H1 (cell line): ENCODE measurements at regions not wholly inside any gene's neighbourhood (a gene's known extent, or its start where the extent isn't known, plus 50 kb on each side); places are given as distances from the start of the nearest gene placed in this dataset.

Source experiments
- CTCF ChIA-PET: fragments of 300-600 bp; sonication (Branson Sonifier 250); formaldehyde crosslinking; loops from one replicate; lab custom pipeline; 2021; ENCODE audit not compliant: partially characterized antibody; lab: Charles Lee
- POLR2A ChIA-PET: fragments of 300-600 bp; sonication (Branson Sonifier 250); formaldehyde crosslinking; loops from one replicate; lab custom pipeline; 2021; ENCODE audit warnings: inconsistent platforms; ENCODE audit not compliant: partially characterized antibody; lab: Charles Lee
- DNase-seq, 2 experiments: peaks; one replicate each; pipeline versions ENCODE4 v3.0.0 to v3.0.0-alpha.2; 2010 to 2022; ENCODE audit warnings: low spot score in 2 of 2, low read depth in 1 of 2, mixed read lengths in 1 of 2
- FAIRE-seq: peaks from 2 replicates; lab custom pipeline; 2011; peaks lifted over from hg19 to GRCh38; lab: Jason Lieb, UNC
- H2AFZ ChIP-seq: 2 replicates; pipeline ENCODE4 v1.8.1; 2012; ENCODE audit warnings: low read length, inconsistent platforms
- H2AK5ac ChIP-seq: 2 replicates; pipeline ENCODE4 v1.6.1; 2013; ENCODE audit warnings: low read depth, low read length
- H2BK120ac ChIP-seq: replicated peaks from 2 replicates; pipeline ENCODE3; 2013; ENCODE audit warnings: low read depth, low read length, inconsistent platforms
- H2BK12ac ChIP-seq: 2 replicates; pipeline ENCODE4 v1.6.1; 2013; ENCODE audit warnings: low read depth, low read length
- H2BK15ac ChIP-seq: 2 replicates; pipeline ENCODE4 v1.6.1; 2013; ENCODE audit warnings: low read length
- H2BK20ac ChIP-seq: 2 replicates; pipeline ENCODE4 v1.6.1; 2013; ENCODE audit warnings: low read length
- H2BK5ac ChIP-seq: 2 replicates; pipeline ENCODE4 v1.6.1; 2013; ENCODE audit warnings: low read depth, low read length
- H3K14ac ChIP-seq: 2 replicates; pipeline ENCODE4 v1.6.1; 2013; ENCODE audit warnings: inconsistent platforms; ENCODE audit not compliant: insufficient read length
- H3K18ac ChIP-seq: 2 replicates; pipeline ENCODE4 v1.6.1; 2013; ENCODE audit warnings: low read length; ENCODE audit errors: extremely low read depth
- H3K23ac ChIP-seq: 2 replicates; pipeline ENCODE4 v1.6.1; 2013; ENCODE audit warnings: inconsistent platforms; ENCODE audit not compliant: insufficient read length
- H3K23me2 ChIP-seq: 2 replicates; pipeline ENCODE4 v1.6.1; 2013; ENCODE audit warnings: low read depth, low read length
- H3K27ac ChIP-seq: 2 replicates; pipeline ENCODE4 v1.6.1; 2011; ENCODE audit warnings: low read depth, low read length, inconsistent platforms
- H3K27me3 ChIP-seq, 4 experiments: replicated peaks in 1 of 4; 1 replicate in 1 of 4; 2 replicates in 3 of 4; pipeline versions ENCODE4 v1.6.1 to v1.8.1; 2011 to 2013; ENCODE audit warnings: low read length in 3 of 4, mild to moderate bottlenecking in 3 of 4, inconsistent platforms in 2 of 4, mixed read lengths in 2 of 4, moderate library complexity in 1 of 4; ENCODE audit not compliant: control insufficient read depth in 3 of 4, insufficient read depth in 3 of 4; ENCODE audit errors: extremely low read depth in 1 of 4
- H3K36me3 ChIP-seq, 4 experiments: 2 replicates each; pipeline versions ENCODE4 v1.6.1 to v1.8.1; 2011 to 2013; ENCODE audit warnings: mild to moderate bottlenecking in 4 of 4, low read length in 3 of 4, moderate library complexity in 2 of 4, control low read depth in 1 of 4, inconsistent platforms in 1 of 4; ENCODE audit not compliant: insufficient read depth in 4 of 4, control insufficient read depth in 2 of 4
- H3K4ac ChIP-seq: replicated peaks from 2 replicates; pipeline ENCODE3; 2013; ENCODE audit warnings: low read length, low read depth, mixed read lengths, inconsistent platforms; ENCODE audit not compliant: insufficient read length
- H3K4me1 ChIP-seq, 4 experiments: replicated peaks in 1 of 4; 1 replicate in 1 of 4; 2 replicates in 3 of 4; pipeline versions ENCODE4 v1.6.1 to v1.8.1; 2011 to 2013; ENCODE audit warnings: low read length in 3 of 4, inconsistent platforms in 2 of 4, mixed read lengths in 1 of 4; ENCODE audit not compliant: insufficient read depth in 4 of 4, control insufficient read depth in 3 of 4
- H3K4me2 ChIP-seq, 2 experiments: 2 replicates each; pipeline versions ENCODE4 v1.6.1 to v1.8.1; 2011 to 2013; ENCODE audit warnings: low read depth in 2 of 2, low read length in 2 of 2, control low read depth in 1 of 2, inconsistent platforms in 1 of 2, mild to moderate bottlenecking in 1 of 2; ENCODE audit not compliant: insufficient read depth in 1 of 2
- H3K4me3 ChIP-seq, 4 experiments: fragments of 200-600, 300-600 bp in 1 of 4; sonication (generic), shearing (Covaris generic), sonication (Bioruptor Twin) in 1 of 4; 2 replicates each; pipeline versions ENCODE4 v1.5.1 to v1.8.1; 2011 to 2016; ENCODE audit warnings: low read length in 4 of 4, low read depth in 3 of 4, control low read depth in 2 of 4, inconsistent platforms in 2 of 4, mild to moderate bottlenecking in 2 of 4, mixed read lengths in 1 of 4, moderate library complexity in 1 of 4; ENCODE audit not compliant: insufficient read depth in 2 of 4; ENCODE audit errors: extremely low read depth in 1 of 4
- H3K56ac ChIP-seq: replicated peaks from 2 replicates; pipeline ENCODE3; 2013; ENCODE audit warnings: low read depth, mild to moderate bottlenecking, mixed read lengths, low read length, inconsistent platforms; ENCODE audit not compliant: insufficient read length
- H3K79me1 ChIP-seq: 2 replicates; pipeline ENCODE4 v1.6.1; 2013; ENCODE audit warnings: low read depth, low read length, control low read depth
- H3K79me2 ChIP-seq, 2 experiments: 2 replicates each; pipeline versions ENCODE4 v1.6.1 to v1.8.1; 2012 to 2013; ENCODE audit warnings: low read length in 2 of 2, mild to moderate bottlenecking in 2 of 2, inconsistent platforms in 1 of 2; ENCODE audit not compliant: insufficient read depth in 2 of 2, control insufficient read depth in 1 of 2
- H3K9ac ChIP-seq, 4 experiments: replicated peaks in 1 of 4; 1 replicate in 1 of 4; 2 replicates in 3 of 4; pipeline versions ENCODE4 v1.6.1 to v1.8.1; 2011 to 2013; ENCODE audit warnings: low read depth in 3 of 4, low read length in 3 of 4, control low read depth in 2 of 4, mild to moderate bottlenecking in 2 of 4, moderate library complexity in 2 of 4, inconsistent platforms in 1 of 4; ENCODE audit errors: extremely low read depth in 1 of 4
- H3K9me3 ChIP-seq, 2 experiments: 2 replicates each; pipeline versions ENCODE4 v1.6.1 to v1.8.1; 2012 to 2013; ENCODE audit warnings: mild to moderate bottlenecking in 2 of 2, moderate library complexity in 2 of 2, control low read depth in 1 of 2, inconsistent platforms in 1 of 2, low read depth in 1 of 2, low read length in 1 of 2, mixed read lengths in 1 of 2; ENCODE audit not compliant: insufficient read depth in 2 of 2
- H4K20me1 ChIP-seq, 2 experiments: replicated peaks in 1 of 2; 2 replicates each; pipeline versions ENCODE3 to v1.8.1; 2011 to 2013; ENCODE audit warnings: inconsistent platforms in 2 of 2, low read length in 2 of 2, mild to moderate bottlenecking in 1 of 2; ENCODE audit not compliant: insufficient read depth in 2 of 2, control insufficient read depth in 1 of 2
- H4K5ac ChIP-seq: 2 replicates; pipeline ENCODE4 v1.6.1; 2013; ENCODE audit warnings: low read length, low read depth, mixed read lengths, inconsistent platforms; ENCODE audit not compliant: insufficient read length
- H4K8ac ChIP-seq: 2 replicates; pipeline ENCODE4 v1.8.0; 2013; ENCODE audit warnings: mild to moderate bottlenecking, moderate library complexity, low read length, inconsistent platforms; ENCODE audit not compliant: insufficient read depth; ENCODE audit errors: extremely low read depth
- H4K91ac ChIP-seq: replicated peaks from 2 replicates; pipeline ENCODE3; 2013; ENCODE audit warnings: low read length, mixed read lengths, inconsistent platforms; ENCODE audit not compliant: insufficient read length
- PHF8 ChIP-seq: fragments of 200-600 bp; sonication (generic); conservative IDR thresholded peaks from 2 replicates; pipeline ENCODE4 v1.7.1; 2012; ENCODE audit warnings: low read depth, mild to moderate bottlenecking, inconsistent platforms, low read length, moderate library complexity
- WGBS, 2 experiments: shearing (Covaris generic) in 1 of 2; methylation state at CpG; one replicate each; pipeline versions ENCODE4 v1.1.6 to v1.1.7; 2013 to 2015; ENCODE audit warnings: low lambda C conversion rate in 2 of 2, mixed read lengths in 2 of 2, inconsistent platforms in 1 of 2, low coverage in 1 of 2, missing lambda C conversion rate in 1 of 2; ENCODE audit not compliant: insufficient replicate concordance in 2 of 2, insufficient coverage in 1 of 2, insufficient read length in 1 of 2; ENCODE audit errors: extremely low coverage in 1 of 2, missing lambda C conversion rate in 1 of 2; 5-methylcytosine and 5-hydroxymethylcytosine counted together

GRCh38 chr14:98647754-98648153 is 624.2 kb downstream of the BCL11B start:
- Histone ChIP-seq H2BK120ac (no peak overlapping the region), H3K23me2 (no peaks in the 10 kb centered on the region), H3K14ac (no peak overlapping the region), H3K9ac (no peak overlapping the region), H3K27me3 (no peaks in the 10 kb centered on the region), H4K8ac (no peak overlapping the region), H2AK5ac (no peak overlapping the region), H3K4me3 (no peak overlapping the region), H4K20me1 (no peaks in the 10 kb centered on the region), H3K23ac (no peak overlapping the region), H2BK5ac (no peak overlapping the region), H2AFZ (no peak overlapping the region), H2BK12ac (no peak overlapping the region), H3K4me1 (peaks cover 0 to 2% (median 0%) of the 10 kb centered on the region in 4 experiments; a peak in 3 of 7 replicates), H3K36me3 (no peaks in the 10 kb centered on the region), H4K5ac (no peak overlapping the region), H4K91ac (no peak overlapping the region), H3K9me3 (no peaks in the 10 kb centered on the region), H3K4me2 (no peak overlapping the region), H3K27ac (no peak overlapping the region), H3K79me2 (no peaks in the 10 kb centered on the region), H2BK20ac (no peak overlapping the region), H3K4ac (no peak overlapping the region), H3K18ac (no peak overlapping the region), H3K79me1 (no peaks in the 10 kb centered on the region), H2BK15ac (no peak overlapping the region), H3K56ac (no peak overlapping the region)
- no peak for TF ChIP-seq PHF8
- DNase-seq (no peak), FAIRE-seq (no peak)
- CTCF ChIA-PET: no interaction called here
- WGBS, 2 experiments: 95% methylated on average over 5 of the region's 5 CpGs; no CpG with 5 or more reads in 1 of the 2 experiments
- POLR2A ChIA-PET: no interaction called here
